Testis (tissue), 2 donors: ENCODE measurements at regions not wholly inside any gene's neighbourhood (a gene's known extent, or its start where the extent isn't known, plus 50 kb on each side); places are given as distances from the start of the nearest gene placed in this dataset.

Experiments used
- DNase-seq: peaks from one replicate; pipeline ENCODE4 v3.0.0-alpha.2; 2019
- H3K27ac ChIP-seq, 2 donors: fragments of 200-600 bp; sonication (generic); one replicate each; pipeline ENCODE4 v1.5.1; 2019
- H3K27me3 ChIP-seq: fragments of 200-600 bp; sonication (generic); one replicate; pipeline ENCODE4 v1.5.1; 2019
- H3K36me3 ChIP-seq: fragments of 200-600 bp; sonication (generic); one replicate; pipeline ENCODE4 v1.5.1; 2017; ENCODE audit warnings: low read depth; ENCODE audit errors: missing control alignments
- H3K4me1 ChIP-seq: fragments of 200-600 bp; sonication (generic); one replicate; pipeline ENCODE4 v1.5.1; 2019
- H3K4me3 ChIP-seq, 2 donors: fragments of 200-600 bp; sonication (generic); one replicate each; pipeline ENCODE4 v1.5.1; 2017 to 2019
- H3K9me3 ChIP-seq: fragments of 200-600 bp; sonication (generic); one replicate; pipeline ENCODE4 v1.5.1; 2017
- CTCF ChIP-seq, 3 experiments: fragments of 450-650 bp in 2 of 3; fragments of 200-600 bp in 1 of 3; sonication (generic) in 1 of 3; IDR thresholded peaks; one replicate each; pipeline ENCODE4 v1.5.1; 2016 to 2019; ENCODE audit warnings: antibody characterized with exemption in 3 of 3, mild to moderate bottlenecking in 2 of 3, moderate library complexity in 1 of 3
- POLR2A ChIP-seq: fragments of 450-650 bp; IDR thresholded peaks from one replicate; pipeline ENCODE4 v1.6.1; 2017; ENCODE audit warnings: antibody characterized with exemption, mild to moderate bottlenecking, moderate library complexity
- WGBS, 2 donors: methylation state at CpG; one replicate each; pipeline ENCODE4 v1.1.5; 2018; 5-methylcytosine and 5-hydroxymethylcytosine counted together
- intact Hi-C: fragments of 100-400 bp; cut with DNase I; formaldehyde crosslinking; loops from one replicate; pipeline ENCODE4 v1.15.1; 2023; ENCODE audit warnings: low total_unique reads

GRCh38 chr17:27978689-27979175 lies 63.7 kb upstream of the NLK start:
- no peaks in the 10 kb centered on the region for H3K36me3 ChIP-seq
- H3K27ac ChIP-seq = peak overlapping the region in 1 of 2 donors; percentile 65
- WGBS, 2 donors = 32 to 45% methylated on average over 5 of the region's 5 CpGs
- H3K4me1 ChIP-seq = peaks cover 12% of the 10 kb centered on the region
- TF ChIP-seq POLR2A (no peak), CTCF (IDR thresholded peaks at IDR 0.05) (no peak)
- H3K27me3 ChIP-seq = no peaks in the 10 kb centered on the region
- no peak overlapping the region for H3K4me3 ChIP-seq
- no peak for DNase-seq
- H3K9me3 ChIP-seq = no peaks in the 10 kb centered on the region
- intact Hi-C loops = no loop called here

- Histone ChIP-seq H3K27ac (no peak overlapping the region), H3K9me3 (no peaks in the 10 kb centered on the region), H3K4me1 (peaks cover 17% of the 10 kb centered on the region), H3K36me3 (no peaks in the 10 kb centered on the region), H3K4me3 (no peak overlapping the region), H3K27me3 (no peaks in the 10 kb centered on the region)
- no peak for DNase-seq
- intact Hi-C loops = no loop called here
- TF ChIP-seq POLR2A (no peak), CTCF (IDR thresholded peaks at IDR 0.05) (no peak)
- 70 to 79% methylated on average over 3 of the region's 3 CpGs for WGBS, 2 donors
These were observed 62.4 kb upstream of the NLK start for GRCh38 chr17:27980043-27980442.

GRCh38 chr17:27981978-27982377 lies 60.5 kb upstream of the NLK start:
- H3K36me3 ChIP-seq = no peaks in the 10 kb centered on the region
- WGBS, 2 donors = 83 to 86% methylated on average over 3 of the region's 3 CpGs
- no peaks in the 10 kb centered on the region for H3K9me3 ChIP-seq
- no peak overlapping the region for H3K27ac ChIP-seq
- no peak overlapping the region for H3K4me3 ChIP-seq
- DNase-seq = no peak
- no peaks in the 10 kb centered on the region for H3K27me3 ChIP-seq
- intact Hi-C loops = no loop called here
- no peak for TF ChIP-seq CTCF (IDR thresholded peaks at IDR 0.05)
- TF ChIP-seq POLR2A = no peak
- H3K4me1 ChIP-seq = peaks cover 17% of the 10 kb centered on the region

GRCh38 chr17:27982688-27983087 lies 59.8 kb upstream of the NLK start:
- no peak overlapping the region for H3K27ac ChIP-seq
- H3K27me3 ChIP-seq = no peaks in the 10 kb centered on the region
- 79 to 81% methylated on average over 2 of the region's 2 CpGs for WGBS, 2 donors
- TF ChIP-seq CTCF (IDR thresholded peaks at IDR 0.05) = no peak
- no peak for TF ChIP-seq POLR2A
- no peaks in the 10 kb centered on the region for H3K9me3 ChIP-seq
- H3K4me3 ChIP-seq = no peak overlapping the region
- intact Hi-C loops = no loop called here
- peaks cover 14% of the 10 kb centered on the region for H3K4me1 ChIP-seq
- H3K36me3 ChIP-seq = no peaks in the 10 kb centered on the region
- DNase-seq = no peak

GRCh38 chr17:27983853-27984252 lies 58.6 kb upstream of the NLK start:
- intact Hi-C loops = no loop called here
- Histone ChIP-seq H3K27ac (no peak overlapping the region), H3K36me3 (no peaks in the 10 kb centered on the region), H3K4me3 (no peak overlapping the region), H3K4me1 (peaks cover 8% of the 10 kb centered on the region), H3K27me3 (no peaks in the 10 kb centered on the region), H3K9me3 (no peaks in the 10 kb centered on the region)
- 57 to 63% methylated on average over 1 of the region's 1 CpG for WGBS, 2 donors
- no peak for DNase-seq
- TF ChIP-seq POLR2A (no peak), CTCF (IDR thresholded peaks at IDR 0.05) (no peak)
